ENCODE measurements at regions not wholly inside any gene's neighbourhood (a gene's known extent, or its start where the extent isn't known, plus 50 kb on each side); places are given as distances from the start of the nearest gene placed in this dataset.

GRCh38 chr6:119880840-119881239 is 531.3 kb upstream of the MAN1A1 start:
- TF ChIP-seq CTCF (IDR thresholded peaks at IDR 0.05): no peak
- no peak for TF ChIP-seq POLR2A (IDR thresholded peaks at IDR 0.05)

All from lower leg skin (tissue), 3 donors.